ENCODE measurements at regions not wholly inside any gene's neighbourhood (a gene's known extent, or its start where the extent isn't known, plus 50 kb on each side); places are given as distances from the start of the nearest gene placed in this dataset.
A peak's percentile ranks its signal among the peaks of the same experiment; 100 is the strongest.

GRCh38 chr5:135195270-135195608, 161.2 kb upstream of the PITX1 start:
- no peak for DNase-seq

GRCh38 chr5:135194573-135195269, 160.7 kb upstream of the PITX1 start:
- DNase-seq: no peak

GRCh38 chr5:135194126-135194488, 160.1 kb upstream of the PITX1 start:
- DNase-seq: no peak

GRCh38 chr5:135193213-135194125, 159.4 kb upstream of the PITX1 start:
- DNase-seq: no peak

- no peak for DNase-seq
These were observed 158.3 kb upstream of the PITX1 start for GRCh38 chr5:135192351-135192750.

GRCh38 chr5:135191084-135191826, 157.2 kb upstream of the PITX1 start:
- DNase-seq: peak; percentile 65

GRCh38 chr5:135190416-135191083, 156.5 kb upstream of the PITX1 start:
- DNase-seq: no peak

GRCh38 chr5:135189024-135189423, 155.0 kb upstream of the PITX1 start:
- DNase-seq: no peak

GRCh38 chr5:135188233-135188914, 154.3 kb upstream of the PITX1 start:
- no peak for DNase-seq

GRCh38 chr5:135186662-135187522, 152.9 kb upstream of the PITX1 start:
- DNase-seq: no peak

- no peak for DNase-seq
These were observed 151.5 kb upstream of the PITX1 start for GRCh38 chr5:135185481-135186065.

- DNase-seq: no peak
These were observed 150.6 kb upstream of the PITX1 start for GRCh38 chr5:135184646-135185045.

GRCh38 chr5:135183464-135183863, 149.4 kb upstream of the PITX1 start:
- no peak for DNase-seq

GRCh38 chr5:135182675-135183074, 148.6 kb upstream of the PITX1 start:
- no peak for DNase-seq

- DNase-seq: no peak
These were observed 147.6 kb upstream of the PITX1 start for GRCh38 chr5:135181653-135182052.

- no peak for DNase-seq
These were observed 145.4 kb upstream of the PITX1 start for GRCh38 chr5:135179308-135179980.

- no peak for DNase-seq
These were observed 144.6 kb upstream of the PITX1 start for GRCh38 chr5:135178476-135179155.

- DNase-seq: no peak
These were observed 143.6 kb upstream of the PITX1 start for GRCh38 chr5:135177591-135177990.

- no peak for DNase-seq
These were observed 143.0 kb upstream of the PITX1 start for GRCh38 chr5:135176991-135177390.

Measured in NCI-H1092 (cell line).